HL-60 (cell line): ENCODE measurements at regions not wholly inside any gene's neighbourhood (a gene's known extent, or its start where the extent isn't known, plus 50 kb on each side); places are given as distances from the start of the nearest gene placed in this dataset.

Source experiments
- CTCF ChIP-seq: IDR thresholded peaks from one replicate; pipeline ENCODE4 v1.5.1; 2011; ENCODE audit warnings: low read length, control low read depth, inconsistent platforms; ENCODE audit not compliant: insufficient read depth
- GABPA ChIP-seq: IDR thresholded peaks from 2 replicates; pipeline ENCODE4 v1.6.1; 2012; ENCODE audit warnings: low read depth
- POLR2AphosphoS5 ChIP-seq: IDR thresholded peaks from 2 replicates; pipeline ENCODE4 v1.6.1; 2012; ENCODE audit warnings: low read depth
- REST ChIP-seq: IDR thresholded peaks from 2 replicates; pipeline ENCODE4 v1.6.1; 2012; ENCODE audit warnings: low read depth; ENCODE audit not compliant: insufficient replicate concordance
- SPI1 ChIP-seq: IDR thresholded peaks from 2 replicates; pipeline ENCODE4 v1.6.1; 2012; ENCODE audit warnings: low read depth, mild to moderate bottlenecking, borderline replicate concordance

GRCh38 chr10:2790396-2791188 is 276.8 kb upstream of the PFKP start:
- no peak for TF ChIP-seq POLR2AphosphoS5
- TF ChIP-seq CTCF = no peak
- no peak for TF ChIP-seq REST
- TF ChIP-seq SPI1 = no peak
- TF ChIP-seq GABPA = no peak
